Activated CD4-positive, alpha-beta T cell treated with anti-CD3 and anti-CD28 coated beads, Interleukin-2, amount 50 U/mL, for 1 hour (primary cell): ENCODE measurements at regions not wholly inside any gene's neighbourhood (a gene's known extent, or its start where the extent isn't known, plus 50 kb on each side); places are given as distances from the start of the nearest gene placed in this dataset.

Experiments
- DNase-seq: peaks from one replicate; pipeline ENCODE4 v3.0.0-alpha.2; 2020

DNA sequence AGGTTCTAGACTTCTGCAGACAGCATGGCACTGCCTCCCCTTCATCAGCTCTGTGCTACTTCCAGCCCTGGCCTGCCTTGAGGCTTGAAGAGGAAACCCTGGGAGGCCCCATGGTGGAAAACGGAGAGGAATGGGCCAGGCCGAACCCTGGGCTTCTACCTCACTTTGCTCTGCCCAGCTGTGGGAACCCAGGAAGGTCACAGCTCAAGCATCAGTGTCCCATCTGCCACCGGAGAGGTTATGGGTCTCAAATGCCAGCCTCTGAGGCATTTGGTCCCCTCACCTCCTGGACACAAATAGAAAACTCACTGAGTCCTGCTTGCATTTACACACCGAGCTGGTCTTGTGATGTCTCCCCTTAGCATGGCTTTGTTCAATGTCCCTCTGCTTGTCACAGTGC lies 80.1 kb upstream of the ALDH1B1 start:
- no peak for DNase-seq

- no peak for DNase-seq
Measured at GRCh38 chr9:38311382-38312270, 80.9 kb upstream of the ALDH1B1 start.

- no peak for DNase-seq
Measured at GRCh38 chr9:38309324-38310195, 82.9 kb upstream of the ALDH1B1 start.

- no peak for DNase-seq
Measured at GRCh38 chr9:38308136-38308535, 84.4 kb upstream of the ALDH1B1 start.

DNA sequence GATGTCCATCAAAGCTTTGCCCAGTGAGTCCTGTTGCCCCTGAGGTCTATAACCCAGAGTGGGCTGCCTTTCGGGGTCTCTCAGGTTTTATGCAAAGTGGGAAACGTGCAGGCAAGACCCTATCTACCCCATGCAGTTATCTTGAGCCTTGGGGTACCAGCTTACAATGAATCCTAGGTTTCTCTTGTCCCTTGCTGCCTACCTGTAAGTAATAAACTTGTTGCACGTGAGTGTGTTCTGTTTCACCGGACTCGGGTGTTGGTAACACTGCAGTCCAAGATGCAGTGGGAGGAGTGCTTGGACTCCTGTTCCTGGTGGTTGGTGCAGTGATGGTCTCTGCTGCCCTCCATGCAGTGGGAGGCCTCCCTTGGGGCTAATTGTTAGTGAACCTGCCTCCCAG lies 85.6 kb upstream of the ALDH1B1 start:
- no peak for DNase-seq

GRCh38 chr9:38305582-38305981 lies 86.9 kb upstream of the ALDH1B1 start:
- DNase-seq, result no peak

- no peak for DNase-seq
Measured at GRCh38 chr9:38301376-38302106, 91.0 kb upstream of the ALDH1B1 start.

- DNase-seq, result no peak
Measured at GRCh38 chr9:38299856-38300255, 92.6 kb upstream of the ALDH1B1 start.

DNA sequence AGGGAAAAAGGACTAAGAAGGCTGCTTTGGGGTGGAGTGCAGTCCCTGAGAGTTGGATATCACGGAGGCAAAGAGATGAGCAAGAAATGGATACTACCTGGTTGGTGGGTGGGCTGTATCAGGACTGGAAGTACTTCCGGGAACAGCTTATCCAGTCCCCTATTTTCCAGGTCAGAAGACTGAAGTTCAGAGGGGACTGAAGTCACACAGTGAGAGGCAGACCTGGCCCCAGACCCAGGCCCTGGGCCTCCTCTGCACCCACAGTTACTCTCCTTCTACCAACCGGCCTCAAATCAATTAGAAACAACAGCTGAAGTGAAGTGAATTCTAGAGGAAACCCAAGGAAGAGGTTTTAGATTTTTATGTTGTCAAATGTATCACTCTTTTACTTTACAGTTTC lies 93.6 kb upstream of the ALDH1B1 start:
- no peak for DNase-seq

- no peak for DNase-seq
Measured at GRCh38 chr9:38298503-38298902, 94.0 kb upstream of the ALDH1B1 start.

GRCh38 chr9:38296807-38297206 lies 95.7 kb upstream of the ALDH1B1 start:
- DNase-seq, result no peak

DNA sequence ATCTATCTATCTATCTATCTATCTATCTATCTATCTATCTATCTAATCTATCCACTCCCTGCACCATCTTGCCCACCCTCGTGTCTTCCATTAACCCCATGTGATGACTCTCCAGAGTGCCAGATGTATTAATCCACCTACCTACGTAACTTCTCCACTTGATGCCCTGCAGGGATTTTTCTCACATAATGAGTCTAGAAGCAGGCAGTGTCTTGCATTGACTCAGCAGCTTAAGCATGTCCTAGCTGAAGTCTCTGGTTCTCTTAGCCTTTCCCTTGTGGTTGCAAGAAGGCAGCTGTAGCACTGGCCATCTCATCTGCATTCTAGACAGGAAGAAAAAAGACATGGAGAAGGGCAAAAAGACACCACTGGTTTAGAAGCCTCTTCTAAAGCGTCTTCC lies 96.7 kb upstream of the ALDH1B1 start:
- no peak for DNase-seq

GRCh38 chr9:38294220-38294960 lies 98.1 kb upstream of the ALDH1B1 start:
- DNase-seq, result no peak

DNA sequence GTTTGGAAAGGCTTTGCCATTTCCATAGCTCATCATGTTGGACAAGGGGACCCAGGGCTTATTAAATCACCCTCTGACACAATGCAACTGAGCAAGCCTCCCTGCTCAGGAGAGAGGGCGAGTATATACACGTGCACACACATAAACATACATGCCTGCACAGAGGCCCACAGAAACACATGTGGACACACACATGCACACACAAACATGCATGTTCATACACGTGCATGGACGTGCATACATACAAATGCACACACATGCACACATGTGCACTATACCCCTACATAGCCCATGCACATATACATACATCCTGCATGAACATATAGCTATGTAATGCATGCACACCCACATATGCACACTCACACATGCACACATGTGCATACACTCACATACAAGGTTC lies 99.5 kb upstream of the ALDH1B1 start:
- DNase-seq, result no peak

GRCh38 chr9:38292480-38292879 lies 100.0 kb upstream of the ALDH1B1 start:
- no peak for DNase-seq

DNA sequence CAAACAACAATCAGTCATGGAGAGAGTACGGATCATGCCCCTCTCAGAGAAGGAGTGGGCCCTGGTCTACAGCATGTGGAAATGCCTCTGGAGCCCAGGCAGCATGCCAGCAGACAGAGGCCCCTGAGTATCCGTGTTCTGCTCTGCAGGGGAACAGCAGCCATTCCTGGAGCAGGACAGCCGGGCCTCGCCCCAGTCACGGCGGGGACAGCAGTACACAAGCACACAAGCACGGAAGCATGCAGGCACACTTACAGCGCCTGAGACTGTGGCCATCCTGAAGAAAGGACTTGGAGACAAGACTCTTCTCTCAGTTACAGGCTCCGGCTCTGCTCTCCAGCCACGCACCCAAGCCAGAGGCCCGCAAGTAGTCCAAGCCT lies 102.6 kb upstream of the ALDH1B1 start:
- DNase-seq, result no peak

DNA sequence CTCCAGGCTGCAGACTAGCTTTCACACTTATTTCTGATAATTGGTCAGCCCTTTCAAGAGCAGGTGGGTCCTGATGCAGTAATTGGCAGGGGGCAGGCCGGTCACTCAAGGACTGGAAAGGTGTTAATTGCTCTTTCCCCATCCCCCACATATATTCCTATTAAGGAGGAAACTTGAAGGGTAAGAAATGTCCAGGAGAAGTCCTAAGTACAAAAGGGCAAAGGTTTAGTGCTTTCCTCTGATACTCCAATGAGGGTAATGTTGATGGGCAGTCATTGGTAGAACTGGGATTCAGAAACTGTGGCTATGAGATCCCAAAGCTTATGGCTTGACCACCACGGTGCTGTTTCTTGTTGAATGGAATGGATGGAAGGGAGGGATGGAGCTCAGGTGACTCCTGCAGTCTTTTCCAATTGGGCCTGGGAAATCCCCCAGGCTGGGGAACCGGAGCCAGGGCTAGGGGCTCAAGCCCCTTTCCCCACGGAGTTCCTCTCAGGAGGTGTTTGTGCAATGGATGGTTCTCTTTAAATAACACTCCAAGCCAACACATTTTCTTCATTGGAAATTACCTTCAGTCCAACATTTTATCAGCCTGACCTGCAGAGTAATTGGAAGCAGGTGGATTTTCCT lies 103.2 kb upstream of the ALDH1B1 start:
- DNase-seq, result no peak

GRCh38 chr9:38288502-38288901 lies 104.0 kb upstream of the ALDH1B1 start:
- no peak for DNase-seq

DNA sequence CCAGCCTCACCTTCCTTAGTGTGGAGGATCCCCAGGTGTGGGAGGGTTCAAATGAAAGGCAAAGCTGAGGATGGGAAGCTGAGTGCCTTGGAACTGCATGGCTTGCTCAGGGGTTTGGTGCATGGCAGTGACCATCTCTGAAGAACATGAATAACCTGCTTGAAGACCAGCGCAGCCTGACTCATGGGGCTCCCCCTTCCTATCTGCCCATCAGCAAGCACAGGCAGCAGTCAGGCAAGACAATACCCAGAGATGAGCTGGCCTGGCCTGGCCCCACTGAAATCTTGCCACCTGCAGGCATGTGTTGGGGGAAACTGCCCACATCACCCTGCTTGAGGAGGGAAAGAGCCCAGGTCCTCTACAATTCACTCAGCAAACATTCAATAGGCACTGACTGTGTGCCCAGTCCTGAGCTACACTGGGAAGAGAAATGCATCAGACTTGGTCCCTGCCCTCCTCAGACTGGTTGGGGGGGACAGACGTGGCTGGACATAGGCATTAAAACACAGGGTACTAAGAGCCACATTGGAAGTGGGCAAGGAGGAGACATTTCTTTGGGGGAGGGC lies 105.0 kb upstream of the ALDH1B1 start:
- no peak for DNase-seq

DNA sequence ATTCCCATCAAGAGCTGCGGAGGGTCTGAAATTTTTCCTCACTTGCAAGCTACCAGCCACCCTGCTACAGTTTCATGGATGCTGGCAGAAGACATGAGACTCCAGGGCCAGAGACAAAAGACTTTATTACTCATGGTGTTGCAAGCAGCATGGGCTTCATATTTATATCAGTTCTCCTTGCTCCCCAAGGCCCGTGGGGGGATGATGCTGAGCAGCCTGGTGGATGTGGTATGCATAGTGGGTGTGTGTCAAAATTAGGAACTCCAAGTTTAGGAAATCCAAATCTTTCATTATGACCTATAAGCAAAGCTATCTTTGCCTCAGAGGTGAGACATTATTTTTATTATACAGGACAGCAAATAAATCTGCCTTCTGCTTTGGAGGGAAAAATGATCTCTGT lies 105.7 kb upstream of the ALDH1B1 start:
- no peak for DNase-seq

GRCh38 chr9:38286357-38286756 lies 106.1 kb upstream of the ALDH1B1 start:
- no peak for DNase-seq

DNA sequence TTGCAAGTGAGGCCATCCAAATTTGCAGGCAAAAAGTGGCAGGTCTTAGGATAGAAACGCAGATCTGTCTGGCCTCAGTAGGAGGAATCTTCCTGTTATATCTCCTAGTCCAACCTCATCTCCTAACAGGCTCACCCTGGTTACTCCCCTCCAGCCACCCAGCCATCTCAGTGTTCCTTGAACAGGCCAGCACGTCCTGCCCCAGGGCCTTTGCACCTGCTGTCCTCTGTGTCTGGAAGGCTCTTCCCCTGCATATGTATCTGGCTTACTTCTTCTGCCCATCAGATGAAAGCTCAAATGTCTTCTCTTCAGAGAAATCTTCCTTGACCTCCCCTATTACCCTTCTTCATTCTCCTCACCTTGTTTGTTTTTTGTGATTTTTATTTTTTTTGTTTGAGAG lies 107.3 kb upstream of the ALDH1B1 start:
- DNase-seq, result no peak
